ENCODE measurements at regions not wholly inside any gene's neighbourhood (a gene's known extent, or its start where the extent isn't known, plus 50 kb on each side); places are given as distances from the start of the nearest gene placed in this dataset.

DNA sequence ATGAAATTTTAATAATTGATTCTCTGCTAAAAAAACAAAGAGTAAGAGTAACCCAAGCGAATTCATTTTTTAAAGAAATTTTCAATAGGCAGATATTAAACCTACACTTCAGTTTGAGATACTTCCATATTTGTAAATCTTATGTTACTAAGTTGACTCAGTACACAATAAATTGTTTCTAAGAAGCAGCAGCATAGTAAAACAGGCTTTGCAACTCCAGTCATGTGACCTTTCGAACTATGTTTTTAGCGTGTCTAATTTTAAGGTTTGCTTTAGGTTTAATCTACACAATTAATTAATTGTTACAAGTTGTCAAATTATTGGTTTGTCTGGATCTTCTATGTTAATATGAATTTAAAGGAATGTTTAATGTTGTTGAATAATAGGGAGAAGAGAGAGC lies 708.9 kb upstream of the CITED2 start:
- TF ChIP-seq ZNF274 (IDR thresholded peaks at IDR 0.05; ENCODE audit: low read depth, low read length) (no peak), YY1 (IDR thresholded peaks at IDR 0.05; ENCODE audit: insufficient read depth, insufficient read length) (no peak)
